ENCODE measurements at regions not wholly inside any gene's neighbourhood (a gene's known extent, or its start where the extent isn't known, plus 50 kb on each side); places are given as distances from the start of the nearest gene placed in this dataset.
"Not testable (repeated sequence)": the region's sequence is repeated elsewhere in the genome, so short reads cannot be mapped to it uniquely, and the experiment has no call there.

- DNase-seq, result no peak
Measured at GRCh38 chr11:87634331-87634730, 540.9 kb downstream of the RAB38 start.

DNA sequence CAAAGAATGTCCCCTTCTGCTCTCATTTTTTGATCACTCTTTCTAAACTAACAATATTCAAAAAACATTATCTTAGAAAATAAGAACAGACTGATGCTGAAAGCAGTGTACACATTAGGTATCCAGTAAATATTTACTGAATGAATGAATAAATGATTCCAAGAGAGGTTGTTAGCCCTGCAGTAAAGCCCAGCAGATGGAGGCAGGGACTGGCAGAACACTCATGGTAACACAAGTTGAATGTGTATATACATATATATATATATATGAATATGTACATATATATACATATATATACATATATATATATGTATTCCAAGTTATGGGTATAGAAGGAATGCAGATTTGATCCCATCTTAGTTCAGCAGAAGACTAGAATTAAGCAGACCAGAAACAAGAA is 546.3 kb downstream of the RAB38 start:
- no peak for DNase-seq

DNA sequence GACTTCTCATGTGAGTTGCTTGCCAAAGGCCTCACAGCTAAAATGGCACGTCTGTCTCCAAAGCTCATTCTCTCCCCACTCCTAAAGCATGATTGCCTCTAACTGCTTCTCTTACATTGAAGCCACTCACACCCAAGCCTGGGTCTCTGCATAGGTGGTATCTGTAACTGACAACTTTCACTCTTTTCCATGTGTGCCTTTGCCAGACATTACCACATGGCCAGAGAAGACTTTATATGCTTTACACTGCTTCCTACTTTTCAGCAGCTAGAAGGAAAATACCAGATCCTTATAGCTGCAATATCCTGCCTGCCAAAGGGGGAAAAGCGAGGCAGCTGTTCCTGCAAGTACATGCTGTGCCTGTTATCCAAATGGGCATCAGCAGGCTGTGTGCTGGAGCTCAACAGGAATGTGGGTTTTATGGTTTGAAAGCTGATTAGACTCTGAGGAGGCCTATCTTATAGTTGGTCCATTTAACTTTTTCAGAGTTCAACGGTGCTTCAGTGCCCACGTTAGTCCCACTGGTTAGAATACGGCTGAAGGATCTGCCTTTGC is 547.1 kb downstream of the RAB38 start:
- no peak for DNase-seq

GRCh38 chr11:87623531-87624365 is 551.5 kb downstream of the RAB38 start:
- not testable (repeated sequence) for DNase-seq

GRCh38 chr11:87616511-87616910 is 558.7 kb downstream of the RAB38 start:
- no peak for DNase-seq

- no peak for DNase-seq
Measured at GRCh38 chr11:87604350-87604749, 566.6 kb downstream of the TMEM135 start.

DNA sequence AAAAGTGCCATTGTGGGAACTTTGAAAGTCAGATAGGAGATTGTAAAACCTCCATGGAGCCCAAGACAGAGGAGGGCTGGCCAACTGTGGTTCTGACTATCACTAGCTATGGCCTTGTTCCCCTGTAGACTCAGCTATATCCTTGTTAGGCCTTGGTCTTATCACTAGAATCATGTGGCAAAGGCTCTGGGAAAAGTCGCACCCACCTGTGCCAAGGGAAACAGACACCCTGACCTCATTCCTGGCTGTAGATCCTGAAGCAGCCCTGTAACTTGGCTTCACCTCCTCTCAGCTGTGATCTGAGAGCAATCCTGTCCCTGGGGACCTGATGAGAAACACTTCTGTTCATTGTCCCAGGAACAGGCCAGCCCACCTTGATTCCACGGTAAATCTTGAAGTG is 566.2 kb downstream of the TMEM135 start:
- no peak for DNase-seq

GRCh38 chr11:87602776-87603175 is 565.0 kb downstream of the TMEM135 start:
- no peak for DNase-seq

- no peak for DNase-seq
Measured at GRCh38 chr11:87600938-87601337, 563.2 kb downstream of the TMEM135 start.

DNA sequence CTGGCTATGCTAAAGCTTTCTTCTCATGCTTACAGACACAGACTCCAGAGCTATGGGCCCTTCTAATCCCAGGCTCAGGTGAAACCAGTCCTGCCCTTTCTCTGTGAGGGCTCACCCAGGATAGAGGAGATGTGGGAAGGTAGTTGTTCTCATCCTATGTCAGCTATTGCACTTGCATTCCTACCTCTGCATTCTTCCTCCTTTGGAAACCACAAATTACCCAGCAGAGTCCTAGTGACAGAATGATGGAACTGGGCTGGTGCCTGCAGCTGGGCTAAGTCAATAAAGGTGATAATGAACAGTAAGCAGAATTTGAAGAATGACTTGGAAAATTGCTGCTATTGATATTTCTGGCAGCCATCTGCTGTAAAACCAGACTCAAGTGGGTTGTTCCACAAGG is 560.0 kb downstream of the TMEM135 start:
- DNase-seq, result no peak

- DNase-seq, result no peak
Measured at GRCh38 chr11:87596176-87596575, 558.4 kb downstream of the TMEM135 start.

- DNase-seq, result no peak
Measured at GRCh38 chr11:87589082-87589481, 551.3 kb downstream of the TMEM135 start.

- not testable (repeated sequence) for DNase-seq
Measured at GRCh38 chr11:87585613-87586012, 547.9 kb downstream of the TMEM135 start.

DNA sequence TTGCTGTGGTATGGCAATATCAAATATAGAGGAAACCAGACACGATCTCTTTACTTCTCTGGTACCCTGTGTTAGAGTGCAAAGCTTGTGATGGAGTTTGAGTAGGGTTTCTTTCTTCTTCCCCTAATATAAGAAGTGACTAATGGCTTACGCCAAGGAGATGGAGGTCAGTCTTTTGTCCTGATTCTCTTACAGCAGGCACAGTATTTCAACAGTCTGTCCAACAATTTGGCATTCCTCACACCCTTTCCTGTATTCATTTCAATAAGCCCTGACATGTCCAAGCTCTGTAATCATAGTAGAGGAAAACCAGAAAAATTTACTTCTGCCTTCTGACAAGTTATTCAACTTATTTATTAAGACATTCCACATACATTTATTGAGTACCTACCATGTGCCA is 546.2 kb downstream of the TMEM135 start:
- DNase-seq, result no peak

GRCh38 chr11:87575088-87575487 is 537.4 kb downstream of the TMEM135 start:
- DNase-seq, result no peak

GRCh38 chr11:87574193-87574592 is 536.5 kb downstream of the TMEM135 start:
- no peak for DNase-seq

DNA sequence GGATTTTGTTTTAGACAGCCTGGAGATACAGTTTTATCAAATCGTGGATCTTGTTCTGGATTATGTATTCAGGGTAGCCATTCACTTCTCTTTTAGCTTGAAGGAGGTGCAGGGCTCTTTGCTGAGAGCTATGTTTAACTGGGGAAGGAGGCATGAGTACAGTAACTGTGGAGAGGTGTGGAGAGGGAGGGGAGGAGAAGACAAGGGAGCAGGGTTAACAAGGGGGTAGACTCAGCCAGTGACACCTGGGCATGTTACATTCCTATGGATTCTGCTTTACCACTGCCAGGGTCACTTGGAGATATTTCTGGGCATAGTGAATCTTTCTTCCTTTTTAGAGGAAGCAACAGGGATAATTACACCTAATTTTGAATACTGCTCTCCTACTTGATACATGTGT is 536.0 kb downstream of the TMEM135 start:
- DNase-seq, result no peak

DNA sequence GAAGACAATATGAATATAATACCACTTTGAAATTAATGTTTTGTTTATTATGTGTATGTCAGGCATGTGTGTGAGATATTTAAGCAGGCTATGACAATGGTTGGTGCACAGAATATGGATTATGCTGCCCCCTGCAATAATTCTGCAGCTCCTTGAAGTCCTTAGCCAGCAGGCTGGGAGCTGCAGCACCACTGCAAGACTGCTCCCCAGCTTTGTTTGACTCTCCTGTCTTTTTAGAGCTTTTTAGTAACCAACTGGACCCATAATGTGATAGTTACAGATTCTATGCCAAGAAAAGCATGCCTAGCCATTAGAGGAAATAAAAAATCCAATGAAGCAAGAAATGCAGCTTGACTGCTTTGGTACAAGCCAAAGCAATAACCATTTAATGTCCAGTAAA is 535.1 kb downstream of the TMEM135 start:
- DNase-seq, result no peak

- no peak for DNase-seq
Measured at GRCh38 chr11:87560352-87560751, 522.6 kb downstream of the TMEM135 start.

- not testable (repeated sequence) for DNase-seq
Measured at GRCh38 chr11:87559852-87560251, 522.1 kb downstream of the TMEM135 start.

- DNase-seq, result no peak
Measured at GRCh38 chr11:87555101-87555500, 517.4 kb downstream of the TMEM135 start.

DNA sequence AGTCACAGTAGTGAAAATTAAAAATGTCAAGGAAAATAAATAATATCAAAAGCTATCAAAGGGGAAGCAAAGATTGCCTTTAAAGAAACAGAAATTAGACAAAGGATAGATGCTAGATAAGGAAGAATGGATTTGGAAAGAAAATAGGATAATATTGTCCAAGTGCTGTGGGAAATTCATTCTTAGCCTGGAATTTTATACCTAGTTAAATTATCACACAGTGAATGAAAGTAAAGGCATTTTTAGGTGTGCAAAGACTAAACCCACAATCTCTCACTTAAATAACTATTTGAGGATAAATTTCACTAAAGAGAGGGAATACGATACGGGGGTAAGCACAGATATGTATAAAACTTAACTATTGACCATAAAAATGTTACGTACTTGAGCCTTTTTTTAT is 511.1 kb downstream of the TMEM135 start:
- DNase-seq, result no peak

DNA sequence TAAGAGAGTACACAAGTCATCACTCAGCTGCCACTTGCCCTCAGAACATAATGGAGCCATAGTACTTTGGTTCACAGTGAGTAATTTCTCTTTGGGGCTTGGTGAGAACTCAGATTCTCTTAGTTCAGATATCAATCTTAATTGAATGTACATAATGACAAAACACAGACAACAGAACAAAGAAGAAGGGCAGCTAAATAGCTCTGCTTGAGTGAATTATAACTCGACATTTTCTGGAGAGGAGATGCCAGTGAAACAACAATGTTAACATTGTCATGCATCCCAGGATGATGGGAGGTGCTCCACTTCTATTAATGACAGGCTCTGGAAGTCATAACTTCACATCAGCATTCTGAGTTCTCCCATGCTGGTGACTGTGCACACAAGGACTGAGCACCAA is 508.1 kb downstream of the TMEM135 start:
- no peak for DNase-seq

DNA sequence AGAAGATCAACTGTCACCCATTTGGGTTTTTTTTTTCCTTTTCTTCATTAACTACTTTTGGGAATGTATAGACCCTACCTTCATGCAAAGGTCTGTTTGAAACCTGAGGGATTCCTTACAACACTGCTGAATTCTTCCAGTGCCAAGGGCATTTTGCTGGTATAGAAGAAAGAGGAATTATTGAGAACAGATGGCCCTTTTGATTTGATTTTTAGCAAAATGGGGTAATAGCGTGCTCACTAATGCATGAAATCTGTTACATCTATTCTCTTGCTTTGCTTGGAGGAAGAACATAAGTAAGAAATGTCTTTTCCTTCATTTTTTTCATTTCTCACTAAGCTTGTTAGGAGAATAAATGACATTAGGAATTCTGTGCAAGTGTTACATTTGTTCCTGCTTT is 501.9 kb downstream of the TMEM135 start:
- no peak for DNase-seq

GRCh38 chr11:87536565-87536964 is 498.8 kb downstream of the TMEM135 start:
- no peak for DNase-seq
